ENCODE measurements at regions not wholly inside any gene's neighbourhood (a gene's known extent, or its start where the extent isn't known, plus 50 kb on each side); places are given as distances from the start of the nearest gene placed in this dataset.

DNA sequence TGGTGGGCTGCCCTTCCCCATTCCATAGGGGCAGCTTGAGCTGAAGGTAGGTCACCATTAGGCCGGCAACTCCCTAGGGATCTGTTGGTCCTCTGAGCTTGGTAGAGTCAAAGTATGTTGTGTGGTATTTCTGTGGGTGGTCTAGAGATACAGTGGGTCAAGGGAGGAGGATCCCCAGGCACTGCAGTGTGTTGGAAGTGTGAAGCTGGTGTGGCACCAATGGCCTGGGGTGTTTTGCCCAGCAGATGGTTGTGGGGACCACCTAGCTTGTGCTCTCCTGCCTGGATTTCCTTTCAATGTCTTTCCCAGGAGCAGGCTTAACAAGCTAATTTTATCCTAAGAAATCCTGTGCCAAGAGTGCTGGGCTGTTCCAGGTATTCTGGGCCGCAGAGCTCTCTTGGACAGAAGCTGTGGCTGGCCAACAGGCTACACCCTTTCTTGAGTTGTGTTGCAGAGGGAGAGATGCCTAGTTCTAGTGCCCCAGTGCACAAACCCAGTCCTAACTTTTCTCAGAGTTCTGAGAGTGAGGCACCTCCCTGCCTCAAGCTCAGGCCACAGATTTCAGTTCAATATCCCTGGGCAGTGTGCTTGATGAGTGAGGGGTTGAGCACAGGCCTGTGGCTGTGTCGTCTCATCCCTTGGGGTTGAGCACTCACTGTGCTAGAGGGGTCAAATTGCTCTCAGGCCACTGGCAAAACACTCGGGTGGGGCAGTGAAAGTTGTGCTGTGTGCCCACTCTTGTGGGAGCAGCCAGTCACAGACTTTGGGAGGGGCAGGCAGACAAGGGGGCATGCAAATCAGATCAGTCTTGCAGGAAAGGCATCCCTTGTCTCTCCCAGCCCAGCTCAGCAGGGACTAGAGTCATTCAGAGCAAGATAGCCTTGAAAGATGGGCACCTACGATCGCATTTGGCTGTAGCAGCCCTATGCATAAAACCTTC, 1806.1 kb upstream of the MIR17HG start:
- no peak for DNase-seq (ENCODE audit: low read depth, low spot score)
- ChIA-PET POLR2A (no interaction called here), CTCF (interaction anchor here (0.6 to 0.7 kb wide), 2 partner anchors 13 to 43 kb away, joined by 3 read pairs; no protein-coding TSS in a partner anchor)
- TF ChIP-seq, protein P1, sequence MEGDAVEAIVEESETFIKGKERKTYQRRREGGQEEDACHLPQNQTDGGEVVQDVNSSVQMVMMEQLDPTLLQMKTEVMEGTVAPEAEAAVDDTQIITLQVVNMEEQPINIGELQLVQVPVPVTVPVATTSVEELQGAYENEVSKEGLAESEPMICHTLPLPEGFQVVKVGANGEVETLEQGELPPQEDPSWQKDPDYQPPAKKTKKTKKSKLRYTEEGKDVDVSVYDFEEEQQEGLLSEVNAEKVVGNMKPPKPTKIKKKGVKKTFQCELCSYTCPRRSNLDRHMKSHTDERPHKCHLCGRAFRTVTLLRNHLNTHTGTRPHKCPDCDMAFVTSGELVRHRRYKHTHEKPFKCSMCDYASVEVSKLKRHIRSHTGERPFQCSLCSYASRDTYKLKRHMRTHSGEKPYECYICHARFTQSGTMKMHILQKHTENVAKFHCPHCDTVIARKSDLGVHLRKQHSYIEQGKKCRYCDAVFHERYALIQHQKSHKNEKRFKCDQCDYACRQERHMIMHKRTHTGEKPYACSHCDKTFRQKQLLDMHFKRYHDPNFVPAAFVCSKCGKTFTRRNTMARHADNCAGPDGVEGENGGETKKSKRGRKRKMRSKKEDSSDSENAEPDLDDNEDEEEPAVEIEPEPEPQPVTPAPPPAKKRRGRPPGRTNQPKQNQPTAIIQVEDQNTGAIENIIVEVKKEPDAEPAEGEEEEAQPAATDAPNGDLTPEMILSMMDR (IDR thresholded peaks at IDR 0.05; ENCODE audit: low read depth, low read length): no peak
- Histone ChIP-seq H3K4me3 (ENCODE audit: low read depth, low read length) (no peak overlapping the region), H3K27me3 (ENCODE audit: control insufficient read depth, insufficient read depth, low read length) (no peaks in the 10 kb centered on the region), H3K27ac (ENCODE audit: low read depth, low read length) (no peak overlapping the region), H3K9me3 (ENCODE audit: control insufficient read depth, insufficient read depth, low read length) (no peaks in the 10 kb centered on the region)

DNA sequence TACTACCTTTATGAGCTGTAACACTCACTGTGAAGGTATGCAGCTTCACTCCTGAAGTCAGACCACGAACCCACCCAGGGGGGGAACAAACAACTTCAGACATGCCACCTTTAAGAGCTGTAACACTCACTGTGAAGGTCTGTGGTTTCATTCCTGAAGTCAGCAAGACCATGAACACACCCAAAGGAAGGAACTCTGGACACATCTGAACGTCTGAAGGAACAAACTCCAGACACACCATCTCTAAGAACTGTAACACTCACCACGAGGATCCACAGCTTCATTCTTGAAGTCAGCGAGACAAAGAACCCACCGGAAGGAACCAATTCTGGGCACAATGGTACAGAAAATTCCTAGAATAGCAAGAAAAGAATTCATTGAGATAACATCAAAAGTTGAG, 1796.5 kb upstream of the MIR17HG start:
- Histone ChIP-seq H3K27me3 (ENCODE audit: control insufficient read depth, insufficient read depth, low read length) (no peaks in the 10 kb centered on the region), H3K9me3 (ENCODE audit: control insufficient read depth, insufficient read depth, low read length) (no peaks in the 10 kb centered on the region), H3K4me3 (ENCODE audit: low read depth, low read length) (no peak overlapping the region), H3K27ac (ENCODE audit: low read depth, low read length) (no peak overlapping the region)
- CTCF ChIA-PET: no interaction called here
- TF ChIP-seq, protein P1 (IDR thresholded peaks at IDR 0.05; ENCODE audit: low read depth, low read length): no peak
- DNase-seq (ENCODE audit: low read depth, low spot score): no peak
- POLR2A ChIA-PET: no interaction called here

DNA sequence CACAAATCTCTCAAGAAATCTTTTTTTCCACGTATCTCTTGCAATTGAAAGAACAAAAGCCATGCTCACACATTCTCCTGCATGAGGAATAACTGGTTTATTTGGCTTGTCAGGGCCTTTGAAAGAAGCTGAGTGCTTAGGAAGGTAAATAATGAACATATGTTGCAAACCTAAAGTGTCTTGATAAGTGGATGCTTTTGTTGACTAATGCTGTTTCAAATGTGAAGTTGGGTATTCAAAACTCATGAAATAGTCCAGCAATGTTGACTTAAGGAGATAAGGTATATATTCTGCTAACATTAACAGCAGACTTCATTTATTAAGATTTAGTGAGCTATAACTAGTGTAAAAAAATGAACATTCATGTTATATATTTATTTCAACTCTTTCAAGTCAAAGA, 1792.7 kb upstream of the MIR17HG start:
- H3K9me3 ChIP-seq (ENCODE audit: control insufficient read depth, insufficient read depth, low read length): no peaks in the 10 kb centered on the region
- POLR2A ChIA-PET: no interaction called here
- TF ChIP-seq, protein P1 (IDR thresholded peaks at IDR 0.05; ENCODE audit: low read depth, low read length): no peak
- no peaks in the 10 kb centered on the region for H3K27me3 ChIP-seq (ENCODE audit: control insufficient read depth, insufficient read depth, low read length)
- CTCF ChIA-PET: interaction anchor here (0.5 kb wide), 1 partner anchor 13 kb away, joined by 3 read pairs; no protein-coding TSS in a partner anchor
- H3K4me3 ChIP-seq (ENCODE audit: low read depth, low read length): no peak overlapping the region
- H3K27ac ChIP-seq (ENCODE audit: low read depth, low read length): no peak overlapping the region
- no peak for DNase-seq (ENCODE audit: low read depth, low spot score)

DNA sequence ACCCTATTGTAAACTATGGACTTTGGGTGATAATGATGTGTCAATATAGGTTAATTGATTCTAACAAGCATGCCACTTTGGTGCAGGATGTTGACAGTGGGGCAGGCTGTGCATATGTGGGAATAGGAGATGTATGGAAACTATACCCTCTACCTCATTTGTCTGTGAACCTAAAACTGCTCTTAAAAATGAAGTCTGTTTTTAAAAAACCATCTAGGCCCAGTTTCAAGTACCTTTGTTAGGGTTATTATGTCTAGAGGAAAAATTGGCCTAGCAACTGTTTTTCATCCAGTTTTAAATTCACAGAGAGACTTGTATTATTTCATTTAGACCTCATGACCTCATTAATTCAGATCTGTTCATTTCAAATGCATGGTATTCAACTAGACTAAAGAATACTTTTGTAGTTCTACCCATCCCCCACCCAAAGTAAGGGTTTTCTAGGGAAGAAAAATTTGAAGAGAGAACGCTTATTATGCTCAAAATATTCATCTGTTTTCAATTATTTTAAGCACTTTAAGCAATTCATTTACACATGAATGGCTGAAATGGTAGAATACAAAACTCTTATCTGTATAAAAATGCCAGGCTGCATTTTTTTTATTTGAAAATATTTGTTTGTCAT, 1781.9 kb upstream of the MIR17HG start:
- no peaks in the 10 kb centered on the region for H3K27me3 ChIP-seq (ENCODE audit: control insufficient read depth, insufficient read depth, low read length)
- POLR2A ChIA-PET: no interaction called here
- H3K9me3 ChIP-seq (ENCODE audit: control insufficient read depth, insufficient read depth, low read length): no peaks in the 10 kb centered on the region
- CTCF ChIA-PET: no interaction called here
- no peak overlapping the region for H3K27ac ChIP-seq (ENCODE audit: low read depth, low read length)
- TF ChIP-seq, protein P1 (IDR thresholded peaks at IDR 0.05; ENCODE audit: low read depth, low read length): no peak
- H3K4me3 ChIP-seq (ENCODE audit: low read depth, low read length): no peak overlapping the region
- DNase-seq (ENCODE audit: low read depth, low spot score): no peak

DNA sequence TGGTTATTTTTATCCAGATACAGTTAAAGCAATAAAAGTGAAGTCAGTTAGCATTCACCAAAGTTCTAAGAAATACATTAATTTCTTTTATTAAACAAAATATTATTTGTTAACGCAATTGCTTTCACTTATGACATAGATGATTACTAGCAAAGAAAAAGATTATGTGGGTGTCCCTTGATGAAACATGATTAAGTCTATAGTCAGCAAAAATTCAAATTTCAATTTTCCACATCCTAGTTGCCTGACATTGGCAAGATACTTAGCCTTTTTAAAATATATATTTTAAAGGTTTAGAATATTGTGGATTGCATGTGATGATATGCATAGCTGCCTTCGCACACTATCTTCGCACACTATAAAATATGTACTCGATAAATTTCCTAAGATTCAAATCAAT, 1780.5 kb upstream of the MIR17HG start:
- no peaks in the 10 kb centered on the region for H3K9me3 ChIP-seq (ENCODE audit: control insufficient read depth, insufficient read depth, low read length)
- H3K27ac ChIP-seq (ENCODE audit: low read depth, low read length): no peak overlapping the region
- ChIA-PET POLR2A (no interaction called here), CTCF (no interaction called here)
- TF ChIP-seq, protein P1 (IDR thresholded peaks at IDR 0.05; ENCODE audit: low read depth, low read length): no peak
- no peaks in the 10 kb centered on the region for H3K27me3 ChIP-seq (ENCODE audit: control insufficient read depth, insufficient read depth, low read length)
- no peak overlapping the region for H3K4me3 ChIP-seq (ENCODE audit: low read depth, low read length)
- DNase-seq (ENCODE audit: low read depth, low spot score): no peak

Measured in AG04450 (cell line).